Urothelium cell line (cell line): ENCODE measurements at regions not wholly inside any gene's neighbourhood (a gene's known extent, or its start where the extent isn't known, plus 50 kb on each side); places are given as distances from the start of the nearest gene placed in this dataset.

Experiments
- DNase-seq: peaks from one replicate; pipeline ENCODE4 v3.0.0; 2011; ENCODE audit warnings: low spot score, mixed read lengths
- FAIRE-seq: peaks from 2 replicates; lab custom pipeline; 2011; peaks lifted over from hg19 to GRCh38; lab: Jason Lieb, UNC

- DNase-seq: no peak
- no peak for FAIRE-seq
Observed at GRCh38 chr3:55183201-55183600, 255.3 kb upstream of the LRTM1 start.

- no peak for FAIRE-seq
- peak; percentile 39 for DNase-seq
Observed at GRCh38 chr3:55180936-55181535, 253.2 kb upstream of the LRTM1 start.

DNA sequence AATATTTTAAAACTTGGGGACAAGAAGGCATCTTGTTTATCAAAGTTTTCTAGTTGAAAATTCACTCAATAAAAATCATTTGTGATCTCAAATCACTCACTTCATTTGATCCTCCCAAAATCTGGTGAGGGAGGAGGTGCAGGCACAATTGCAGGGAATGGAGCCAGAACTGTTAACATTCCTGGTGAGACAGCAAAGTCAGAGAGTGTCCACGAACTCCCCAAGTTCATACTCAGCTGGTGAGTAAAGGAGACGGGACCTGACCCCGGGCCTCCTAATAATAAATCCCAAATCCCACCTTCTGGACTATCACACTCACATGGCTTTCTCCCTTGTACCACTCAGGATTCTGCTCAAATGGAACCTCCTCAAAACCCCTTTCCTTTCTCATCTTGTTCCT is 252.3 kb upstream of the LRTM1 start:
- no peak for DNase-seq
- FAIRE-seq: no peak

DNA sequence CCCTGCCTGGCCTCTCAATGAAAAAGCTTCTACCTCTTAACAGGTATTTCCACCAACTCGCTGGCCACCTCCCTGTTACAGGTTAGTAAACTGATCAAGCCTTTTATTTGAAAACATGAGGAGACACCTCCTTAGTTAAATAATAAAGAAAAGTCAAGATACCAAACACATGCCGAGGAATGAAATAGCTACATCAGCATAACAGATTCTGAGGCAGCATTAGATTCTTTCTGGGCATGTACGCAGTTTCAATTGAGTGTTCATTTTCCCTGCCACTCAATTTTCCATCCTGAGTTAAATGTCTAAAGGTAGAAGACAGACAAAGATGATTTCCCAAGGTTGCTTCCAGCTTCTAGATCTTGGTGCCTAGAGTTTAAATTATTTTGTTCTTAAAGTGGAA is 250.5 kb upstream of the LRTM1 start:
- DNase-seq (no peak), FAIRE-seq (no peak)

DNA sequence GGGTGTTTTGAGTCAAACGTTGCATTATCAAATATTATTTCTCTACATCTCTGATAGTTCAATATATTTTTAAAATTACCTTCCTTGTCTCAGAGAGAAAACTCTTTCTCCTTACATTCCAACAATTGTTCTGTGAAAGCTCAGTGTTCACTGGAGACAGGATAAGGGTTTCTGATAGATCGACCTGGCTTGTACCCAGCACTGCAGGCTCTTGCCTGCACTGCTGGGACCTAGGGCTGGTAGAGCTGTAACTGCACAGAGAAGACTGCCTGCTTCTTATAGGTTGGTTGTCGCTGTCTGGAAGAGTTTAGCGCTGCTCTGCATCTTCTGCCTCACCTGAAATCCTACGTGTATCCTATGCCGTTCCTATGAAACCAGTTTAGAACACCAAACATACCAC is 249.9 kb upstream of the LRTM1 start:
- no peak for FAIRE-seq

DNA sequence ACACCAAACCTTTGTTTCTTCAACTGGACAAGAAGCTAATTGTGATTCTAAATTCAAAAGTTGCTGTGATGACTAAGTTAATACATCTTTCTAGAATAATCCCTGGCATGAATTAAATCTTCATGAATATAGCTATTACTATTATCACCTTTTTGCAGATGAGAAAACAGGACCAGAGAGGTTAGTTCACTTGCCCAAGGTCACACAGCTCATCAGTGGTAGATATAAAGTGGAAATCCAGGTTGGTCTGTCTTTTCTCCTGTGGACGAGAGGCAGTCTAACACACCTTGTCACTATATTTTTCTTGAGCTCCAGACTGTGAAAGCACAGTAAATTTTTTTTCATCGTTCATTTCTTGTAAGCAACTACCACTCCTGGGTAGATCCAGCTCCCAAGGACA is 247.6 kb upstream of the LRTM1 start:
- FAIRE-seq (no peak), DNase-seq (no peak)

More for the DNA sequence above, 249.9 kb upstream of the LRTM1 start:
- DNase-seq: no peak

DNA sequence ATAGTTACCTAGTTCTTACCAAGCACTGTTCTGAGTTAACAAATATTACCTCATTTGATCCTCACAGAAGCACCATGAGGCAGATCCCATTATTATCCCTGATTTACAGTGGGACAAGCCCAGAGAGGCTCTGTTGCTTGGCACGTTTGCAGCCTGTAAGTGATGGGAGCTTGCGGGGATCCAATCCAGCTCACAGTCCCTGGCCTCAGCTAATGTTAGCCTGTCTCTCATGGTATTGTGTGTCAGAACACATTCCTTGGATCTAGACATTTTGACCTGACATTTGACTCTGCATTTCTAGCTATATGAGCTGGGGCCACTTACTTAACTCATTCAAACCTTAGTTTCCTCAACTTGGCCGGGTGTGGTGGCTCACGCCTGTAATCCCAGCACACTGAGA is 246.9 kb upstream of the LRTM1 start:
- no peak for DNase-seq
- no peak for FAIRE-seq

DNA sequence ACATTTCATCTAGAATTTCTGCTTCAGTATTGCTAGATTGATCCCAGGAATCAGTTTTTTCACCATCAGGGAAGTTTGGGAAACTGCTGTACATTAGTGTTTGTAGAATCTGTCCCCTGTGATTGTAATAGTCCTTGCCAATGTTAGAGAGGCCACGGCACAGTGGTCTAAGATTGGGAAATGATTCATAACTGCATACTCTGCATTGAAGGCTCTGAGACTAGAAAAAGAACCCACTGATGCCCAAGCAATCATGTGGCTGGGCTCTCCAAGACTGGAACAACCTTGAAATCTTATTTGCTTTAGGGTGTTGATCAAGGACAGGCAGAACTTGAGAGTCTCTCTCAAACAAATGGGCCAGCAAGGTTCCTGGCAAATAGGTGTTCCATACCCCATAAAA is 245.6 kb upstream of the LRTM1 start:
- no peak for FAIRE-seq
- DNase-seq: no peak

DNA sequence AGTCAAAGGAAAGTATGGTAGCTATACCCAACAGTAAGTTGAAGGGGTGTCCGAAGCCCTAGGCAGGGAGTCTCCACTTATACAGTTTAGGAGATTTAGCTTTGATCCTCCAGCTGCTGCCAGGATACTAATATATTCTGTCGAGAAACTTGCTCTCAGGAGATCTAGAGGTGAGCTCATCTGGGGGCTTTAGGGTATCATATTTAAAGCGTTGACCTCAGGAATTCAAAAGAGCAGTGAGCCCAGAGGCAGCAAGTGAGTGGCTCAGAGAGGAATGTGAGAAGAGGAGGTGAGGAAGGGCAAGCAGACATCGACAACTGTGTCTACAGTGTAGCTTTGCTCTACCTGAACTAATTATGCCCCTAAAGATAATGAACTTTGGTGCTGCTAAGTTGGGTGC is 245.1 kb upstream of the LRTM1 start:
- DNase-seq: peak; percentile 47

GRCh38 chr3:55170444-55170843 is 242.6 kb upstream of the LRTM1 start:
- DNase-seq: no peak
- no peak for FAIRE-seq

More for the DNA sequence above, 245.1 kb upstream of the LRTM1 start:
- no peak for FAIRE-seq

GRCh38 chr3:55169608-55170072 is 241.8 kb upstream of the LRTM1 start:
- peak; percentile 56 for DNase-seq
- FAIRE-seq: no peak

DNA sequence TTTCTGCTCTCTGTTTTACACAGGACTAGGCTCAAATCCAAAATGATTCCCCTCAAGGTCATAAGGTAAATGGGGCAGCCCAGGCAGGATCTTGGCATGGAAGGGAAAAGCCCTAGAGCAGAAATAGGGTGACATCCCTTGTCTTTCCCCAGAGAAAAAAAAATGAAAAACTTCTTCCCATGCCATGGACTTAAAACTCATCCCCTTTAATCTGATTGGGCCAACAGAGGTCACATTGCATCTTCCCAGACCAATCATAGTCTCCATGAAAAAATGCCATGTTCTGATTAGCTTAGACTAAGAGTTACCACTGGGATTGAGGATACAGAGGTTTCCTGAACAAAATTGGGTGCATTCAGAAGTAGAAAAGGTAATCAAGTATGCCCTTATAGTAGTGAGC is 241.3 kb upstream of the LRTM1 start:
- FAIRE-seq: no peak

DNA sequence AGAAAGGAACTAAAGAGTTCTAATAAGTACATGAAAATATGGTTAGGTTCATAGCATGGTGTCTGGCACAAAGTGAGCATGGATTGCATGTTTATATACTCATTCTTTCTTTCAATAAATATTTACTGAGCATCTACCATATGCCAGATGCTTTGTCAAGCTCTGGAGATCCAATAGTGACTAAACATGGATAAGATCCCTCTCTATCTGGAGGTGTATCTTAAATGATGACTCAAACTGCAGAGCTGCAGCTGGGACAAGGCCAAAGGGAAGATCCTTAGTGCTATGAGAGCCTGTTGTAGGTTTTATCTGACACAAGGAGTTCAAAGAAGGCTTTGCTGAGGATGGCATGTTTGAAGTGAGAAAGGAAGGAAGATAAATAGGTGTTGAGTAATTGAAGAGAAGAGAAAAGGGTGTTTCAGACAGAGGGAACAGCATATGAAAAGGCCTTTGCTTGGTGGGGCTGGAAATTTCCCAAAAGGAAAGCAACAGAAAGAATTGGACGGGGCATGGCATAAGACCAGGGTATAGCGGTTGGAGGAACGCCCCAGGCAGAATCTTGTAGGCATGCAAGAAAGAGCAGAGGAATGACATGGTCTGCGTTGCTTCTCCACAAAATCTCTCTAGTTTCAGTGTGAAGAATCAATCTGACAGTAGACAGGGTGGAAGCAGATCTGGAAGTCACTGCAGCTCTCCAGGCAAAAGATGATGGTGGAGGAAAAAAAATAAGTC is 239.9 kb upstream of the LRTM1 start:
- DNase-seq (no peak), FAIRE-seq (no peak)

More for the DNA sequence above, 241.3 kb upstream of the LRTM1 start:
- DNase-seq: peak; percentile 42

GRCh38 chr3:55166576-55167555 is 239.0 kb upstream of the LRTM1 start:
- no peak for FAIRE-seq
- no peak for DNase-seq

DNA sequence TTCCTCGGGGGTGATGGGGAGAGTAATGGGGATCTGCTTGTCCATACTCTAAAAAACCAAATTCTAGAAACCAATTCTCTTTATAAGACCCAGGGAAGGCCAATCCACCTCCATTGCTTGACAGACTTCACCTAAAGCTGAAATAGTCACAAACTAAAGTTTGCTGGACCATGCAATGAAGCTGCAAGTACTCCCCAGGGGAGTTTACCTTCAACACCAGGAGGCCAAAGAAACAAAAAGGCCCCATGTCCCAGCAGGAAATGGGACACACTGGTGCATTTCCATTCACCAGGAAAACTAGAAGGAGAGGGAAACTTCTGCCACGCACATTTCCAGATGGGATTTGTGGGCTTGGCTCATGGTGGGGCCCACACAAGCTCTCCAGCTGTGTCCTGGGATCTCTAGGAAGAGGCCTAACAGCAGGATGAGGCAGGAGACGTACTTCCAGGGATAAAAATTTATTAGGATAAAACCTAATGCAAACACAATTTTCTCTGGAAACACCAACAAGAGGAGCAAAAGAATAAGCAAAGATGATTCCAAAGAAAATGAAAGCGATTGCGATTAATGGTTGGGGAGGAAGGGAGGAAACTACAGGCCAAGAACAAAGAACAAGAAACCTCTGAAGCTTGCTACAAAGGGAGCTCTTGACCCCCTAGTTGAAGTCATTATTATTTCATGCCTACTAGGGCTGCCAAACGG is 238.0 kb upstream of the LRTM1 start:
- FAIRE-seq (no peak), DNase-seq (no peak)

DNA sequence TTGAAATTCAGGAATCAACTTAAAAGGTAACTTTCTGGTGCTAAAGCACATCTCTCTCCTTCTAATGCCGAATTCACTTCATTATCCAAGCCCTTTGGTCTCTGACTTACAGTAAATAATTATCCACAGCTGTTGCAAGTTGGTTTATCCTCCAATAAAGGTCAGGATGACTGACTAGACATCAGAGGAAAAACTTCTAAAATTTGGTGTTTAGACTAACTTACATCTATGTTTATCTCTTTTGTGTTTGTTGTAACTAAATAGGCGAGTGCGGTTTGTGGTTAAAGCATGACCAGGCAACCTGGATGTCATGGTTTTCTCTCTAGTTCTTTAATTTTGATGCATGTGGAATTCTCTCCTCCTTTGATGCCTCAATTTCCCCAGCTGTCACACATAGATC is 237.4 kb upstream of the LRTM1 start:
- no peak for FAIRE-seq
- no peak for DNase-seq

DNA sequence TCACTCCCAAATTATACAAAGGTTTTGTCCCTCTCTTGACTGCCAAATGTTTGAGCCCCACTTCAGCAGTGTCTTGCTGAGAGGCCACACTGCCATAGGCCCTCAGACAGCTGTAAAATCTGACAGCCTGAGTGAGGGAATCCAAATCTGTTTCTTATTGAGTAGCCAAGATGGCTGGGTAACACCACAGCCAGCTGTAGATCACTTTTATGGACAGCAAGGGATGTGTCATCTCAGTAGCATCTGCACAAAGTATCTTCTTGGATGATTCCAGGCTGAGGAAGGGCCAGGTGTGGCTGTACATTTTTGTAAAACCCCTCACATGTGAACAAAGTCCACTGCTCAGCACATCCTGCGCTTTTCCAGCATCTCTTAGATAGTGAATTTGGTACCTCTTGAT is 237.0 kb upstream of the LRTM1 start:
- DNase-seq: no peak
- no peak for FAIRE-seq

DNA sequence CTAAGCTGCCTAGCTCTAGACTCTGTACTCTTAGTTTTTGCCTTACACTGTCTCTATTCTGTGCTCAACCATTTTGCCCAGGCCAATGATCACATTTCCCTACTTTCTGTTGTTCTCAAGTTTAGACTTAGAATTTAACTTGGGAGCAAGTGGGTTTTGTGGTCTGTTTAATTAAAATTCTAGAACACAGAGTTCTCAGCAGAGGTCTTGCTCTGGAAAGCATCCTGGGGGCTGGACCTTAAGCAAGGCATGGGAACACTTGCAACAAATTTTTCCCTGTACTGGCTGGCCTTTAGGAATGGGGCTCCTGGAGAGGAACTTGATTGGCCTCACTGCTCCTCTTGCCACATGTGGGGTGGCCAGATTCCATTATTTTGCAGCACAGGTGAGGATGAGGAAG is 236.3 kb upstream of the LRTM1 start:
- DNase-seq (no peak), FAIRE-seq (no peak)

- FAIRE-seq: no peak
- DNase-seq: no peak
Observed at GRCh38 chr3:55163421-55163820, 235.6 kb upstream of the LRTM1 start.

DNA sequence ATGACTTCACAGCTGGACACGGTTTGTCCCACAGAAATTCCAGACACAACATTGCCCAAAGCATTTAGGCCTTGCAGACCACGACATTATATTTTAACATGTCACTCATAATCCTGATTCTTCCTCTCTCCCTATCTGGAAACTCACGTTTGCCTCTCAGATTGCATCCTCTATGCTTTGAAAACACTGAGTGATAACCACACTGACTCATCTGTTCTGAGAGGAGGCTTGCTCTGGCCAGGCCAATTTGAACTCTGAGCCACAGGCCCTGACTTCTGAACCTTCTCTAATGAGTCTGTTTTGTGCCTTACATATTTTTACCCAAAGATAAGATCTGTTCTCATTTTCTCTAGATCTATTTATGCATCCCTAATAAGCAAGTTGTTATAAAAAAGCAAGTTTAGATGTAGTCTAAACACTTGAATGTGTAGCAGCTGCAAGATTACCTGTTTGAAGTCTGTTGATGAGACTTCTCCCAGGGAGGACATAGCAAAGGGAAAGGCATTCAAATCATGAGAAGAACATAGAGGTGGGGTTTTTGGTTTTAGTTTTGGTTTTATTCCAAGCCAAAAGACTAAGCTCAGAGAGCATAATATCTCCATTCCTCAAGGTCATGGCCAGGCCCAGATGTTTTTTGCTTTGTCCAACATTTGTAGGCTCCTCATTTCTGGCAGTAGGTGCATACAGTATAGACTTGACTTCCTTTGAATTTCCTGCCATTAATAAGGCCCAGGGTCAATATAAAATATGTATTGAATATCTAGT is 234.4 kb upstream of the LRTM1 start:
- DNase-seq (peak; percentile 37), FAIRE-seq (peak; percentile 58)
